ENCODE measurements at regions not wholly inside any gene's neighbourhood (a gene's known extent, or its start where the extent isn't known, plus 50 kb on each side); places are given as distances from the start of the nearest gene placed in this dataset.

DNA sequence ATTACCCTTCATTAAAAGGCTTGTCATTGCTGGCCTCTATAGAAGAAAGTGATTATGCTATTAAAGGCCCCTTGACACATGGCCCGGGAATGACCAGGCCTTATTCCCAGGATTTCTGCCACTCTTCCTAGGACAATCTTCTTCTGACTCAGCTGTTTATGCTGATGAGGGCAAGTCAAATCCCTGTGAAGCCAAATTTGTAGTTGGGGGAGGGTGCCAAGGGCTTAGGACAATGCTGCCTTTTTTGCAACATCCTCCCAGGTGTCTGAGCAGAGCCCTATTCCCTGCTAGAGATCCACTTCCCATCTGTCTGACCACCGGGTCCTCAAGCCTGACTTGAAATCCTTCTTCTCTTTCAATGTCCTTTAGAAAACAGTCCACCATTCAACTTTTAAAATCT lies 230.7 kb upstream of the SRRM4 start:
- H4K20me1 ChIP-seq (replicated peaks; ENCODE audit: insufficient read depth): no peaks in the 10 kb centered on the region
- H3K4me3 Mint-ChIP-seq: no peak overlapping the region
- H3K4me1 Mint-ChIP-seq: peaks cover 15% of the 10 kb centered on the region
- peaks cover 6% of the 10 kb centered on the region for H3K27me3 Mint-ChIP-seq (ENCODE audit: insufficient read depth, low read depth, poor library complexity)
- no peak overlapping the region for H3K4me3 ChIP-seq
- H3K4me2 ChIP-seq: no peak overlapping the region
- peaks cover 13% of the 10 kb centered on the region; the same call in 1 of the 2 replicates for H3K9me2 ChIP-seq (ENCODE audit: insufficient read depth)
- ATAC-seq: no peak
- H3F3A ChIP-seq (replicated peaks; ENCODE audit: low read depth): no peaks in the 10 kb centered on the region
- no peak overlapping the region for H3K27ac Mint-ChIP-seq
- H3K27ac ChIP-seq (ENCODE audit: low read depth): no peak overlapping the region
- DNase-seq (ENCODE audit: low spot score): no peak
- peaks cover 13% of the 10 kb centered on the region; the same call in 2 of the 3 replicates for H3K9me3 Mint-ChIP-seq
- H3K36me3 ChIP-seq (ENCODE audit: insufficient read depth): no peaks in the 10 kb centered on the region
- no peaks in the 10 kb centered on the region for H3K36me3 Mint-ChIP-seq (ENCODE audit: low read depth)
- peaks cover 13% of the 10 kb centered on the region; the same call in 1 of the 2 replicates for H3K4me1 ChIP-seq (ENCODE audit: insufficient read depth)
- H3K27me3 ChIP-seq (ENCODE audit: insufficient read depth): no peaks in the 10 kb centered on the region
- no peaks in the 10 kb centered on the region for H3K79me2 ChIP-seq (replicated peaks; ENCODE audit: insufficient read depth)
- TF ChIP-seq STAT1 (IDR thresholded peaks at IDR 0.05; ENCODE audit: unreplicated experiment) (no peak), ZNF331 (CRISPR knock-in tag; IDR thresholded peaks at IDR 0.05; ENCODE audit: low read depth) (no peak), CREB1 (CRISPR knock-in tag; IDR thresholded peaks at IDR 0.05; ENCODE audit: low read depth) (no peak), ZNF114 (CRISPR knock-in tag; IDR thresholded peaks at IDR 0.05) (no peak)
- TF ChIP-seq, protein P1, sequence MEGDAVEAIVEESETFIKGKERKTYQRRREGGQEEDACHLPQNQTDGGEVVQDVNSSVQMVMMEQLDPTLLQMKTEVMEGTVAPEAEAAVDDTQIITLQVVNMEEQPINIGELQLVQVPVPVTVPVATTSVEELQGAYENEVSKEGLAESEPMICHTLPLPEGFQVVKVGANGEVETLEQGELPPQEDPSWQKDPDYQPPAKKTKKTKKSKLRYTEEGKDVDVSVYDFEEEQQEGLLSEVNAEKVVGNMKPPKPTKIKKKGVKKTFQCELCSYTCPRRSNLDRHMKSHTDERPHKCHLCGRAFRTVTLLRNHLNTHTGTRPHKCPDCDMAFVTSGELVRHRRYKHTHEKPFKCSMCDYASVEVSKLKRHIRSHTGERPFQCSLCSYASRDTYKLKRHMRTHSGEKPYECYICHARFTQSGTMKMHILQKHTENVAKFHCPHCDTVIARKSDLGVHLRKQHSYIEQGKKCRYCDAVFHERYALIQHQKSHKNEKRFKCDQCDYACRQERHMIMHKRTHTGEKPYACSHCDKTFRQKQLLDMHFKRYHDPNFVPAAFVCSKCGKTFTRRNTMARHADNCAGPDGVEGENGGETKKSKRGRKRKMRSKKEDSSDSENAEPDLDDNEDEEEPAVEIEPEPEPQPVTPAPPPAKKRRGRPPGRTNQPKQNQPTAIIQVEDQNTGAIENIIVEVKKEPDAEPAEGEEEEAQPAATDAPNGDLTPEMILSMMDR (conservative IDR thresholded peaks at IDR 0.05; ENCODE audit: low read depth in 2 of 2): no peak
- TF ChIP-seq, protein P2, sequence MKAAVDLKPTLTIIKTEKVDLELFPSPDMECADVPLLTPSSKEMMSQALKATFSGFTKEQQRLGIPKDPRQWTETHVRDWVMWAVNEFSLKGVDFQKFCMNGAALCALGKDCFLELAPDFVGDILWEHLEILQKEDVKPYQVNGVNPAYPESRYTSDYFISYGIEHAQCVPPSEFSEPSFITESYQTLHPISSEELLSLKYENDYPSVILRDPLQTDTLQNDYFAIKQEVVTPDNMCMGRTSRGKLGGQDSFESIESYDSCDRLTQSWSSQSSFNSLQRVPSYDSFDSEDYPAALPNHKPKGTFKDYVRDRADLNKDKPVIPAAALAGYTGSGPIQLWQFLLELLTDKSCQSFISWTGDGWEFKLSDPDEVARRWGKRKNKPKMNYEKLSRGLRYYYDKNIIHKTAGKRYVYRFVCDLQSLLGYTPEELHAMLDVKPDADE (IDR thresholded peaks at IDR 0.05): no peak
- peak overlapping the region; percentile 72; the same call in 1 of the 2 replicates for H2AFZ ChIP-seq

DNA sequence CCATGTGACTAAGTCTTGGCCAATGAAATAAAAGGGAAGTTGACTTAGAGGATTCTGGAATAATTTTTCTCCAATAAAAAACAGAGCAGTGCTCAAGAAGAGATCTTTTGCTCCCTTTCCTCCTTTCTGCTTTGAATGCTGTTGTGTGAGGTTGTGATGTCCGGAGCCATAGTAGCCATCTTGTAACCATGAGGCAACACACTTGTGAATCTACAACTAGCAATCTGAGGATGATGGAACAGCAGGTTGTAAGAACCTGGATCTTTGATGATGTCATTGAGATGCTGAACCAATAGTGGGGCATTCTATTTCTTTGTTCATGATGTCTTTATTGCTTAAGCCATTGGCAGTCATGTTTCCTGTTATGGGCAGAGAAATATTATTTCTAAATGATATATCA lies 230.0 kb upstream of the SRRM4 start:
- H3K4me3 ChIP-seq: no peak overlapping the region
- no peak overlapping the region for H3K4me3 Mint-ChIP-seq
- H3K4me1 ChIP-seq (ENCODE audit: insufficient read depth): peaks cover 13% of the 10 kb centered on the region; the same call in 1 of the 2 replicates
- no peaks in the 10 kb centered on the region for H3K36me3 Mint-ChIP-seq (ENCODE audit: low read depth)
- no peak for DNase-seq (ENCODE audit: low spot score)
- no peaks in the 10 kb centered on the region for H4K20me1 ChIP-seq (replicated peaks; ENCODE audit: insufficient read depth)
- no peak for TF ChIP-seq JUNB (IDR thresholded peaks at IDR 0.05; ENCODE audit: unreplicated experiment)
- TF ChIP-seq, protein P1 (conservative IDR thresholded peaks at IDR 0.05; ENCODE audit: low read depth in 2 of 2): no peak
- TF ChIP-seq EZH2phosphoT487 (IDR thresholded peaks at IDR 0.05; ENCODE audit: unreplicated experiment): no peak
- TF ChIP-seq, protein P3, sequence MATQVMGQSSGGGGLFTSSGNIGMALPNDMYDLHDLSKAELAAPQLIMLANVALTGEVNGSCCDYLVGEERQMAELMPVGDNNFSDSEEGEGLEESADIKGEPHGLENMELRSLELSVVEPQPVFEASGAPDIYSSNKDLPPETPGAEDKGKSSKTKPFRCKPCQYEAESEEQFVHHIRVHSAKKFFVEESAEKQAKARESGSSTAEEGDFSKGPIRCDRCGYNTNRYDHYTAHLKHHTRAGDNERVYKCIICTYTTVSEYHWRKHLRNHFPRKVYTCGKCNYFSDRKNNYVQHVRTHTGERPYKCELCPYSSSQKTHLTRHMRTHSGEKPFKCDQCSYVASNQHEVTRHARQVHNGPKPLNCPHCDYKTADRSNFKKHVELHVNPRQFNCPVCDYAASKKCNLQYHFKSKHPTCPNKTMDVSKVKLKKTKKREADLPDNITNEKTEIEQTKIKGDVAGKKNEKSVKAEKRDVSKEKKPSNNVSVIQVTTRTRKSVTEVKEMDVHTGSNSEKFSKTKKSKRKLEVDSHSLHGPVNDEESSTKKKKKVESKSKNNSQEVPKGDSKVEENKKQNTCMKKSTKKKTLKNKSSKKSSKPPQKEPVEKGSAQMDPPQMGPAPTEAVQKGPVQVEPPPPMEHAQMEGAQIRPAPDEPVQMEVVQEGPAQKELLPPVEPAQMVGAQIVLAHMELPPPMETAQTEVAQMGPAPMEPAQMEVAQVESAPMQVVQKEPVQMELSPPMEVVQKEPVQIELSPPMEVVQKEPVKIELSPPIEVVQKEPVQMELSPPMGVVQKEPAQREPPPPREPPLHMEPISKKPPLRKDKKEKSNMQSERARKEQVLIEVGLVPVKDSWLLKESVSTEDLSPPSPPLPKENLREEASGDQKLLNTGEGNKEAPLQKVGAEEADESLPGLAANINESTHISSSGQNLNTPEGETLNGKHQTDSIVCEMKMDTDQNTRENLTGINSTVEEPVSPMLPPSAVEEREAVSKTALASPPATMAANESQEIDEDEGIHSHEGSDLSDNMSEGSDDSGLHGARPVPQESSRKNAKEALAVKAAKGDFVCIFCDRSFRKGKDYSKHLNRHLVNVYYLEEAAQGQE (IDR thresholded peaks at IDR 0.05; ENCODE audit: unreplicated experiment): no peak
- no peak for TF ChIP-seq ZNF331 (CRISPR knock-in tag; IDR thresholded peaks at IDR 0.05; ENCODE audit: low read depth)
- no peak for TF ChIP-seq NANOG (IDR thresholded peaks at IDR 0.05; ENCODE audit: borderline replicate concordance)
- TF ChIP-seq EZH2 (IDR thresholded peaks at IDR 0.05; ENCODE audit: low read depth, unreplicated experiment): no peak
- no peak for TF ChIP-seq POLR2AphosphoS5 (IDR thresholded peaks at IDR 0.05; ENCODE audit: low read depth)
- H3F3A ChIP-seq (replicated peaks; ENCODE audit: low read depth): no peaks in the 10 kb centered on the region
- peaks cover 13% of the 10 kb centered on the region; the same call in 2 of the 3 replicates for H3K9me3 Mint-ChIP-seq
- H3K27me3 ChIP-seq (ENCODE audit: insufficient read depth): no peaks in the 10 kb centered on the region
- H2AFZ ChIP-seq: no peak overlapping the region
- ATAC-seq: no peak
- no peak overlapping the region for H3K27ac ChIP-seq (ENCODE audit: low read depth)
- H3K27me3 Mint-ChIP-seq (ENCODE audit: insufficient read depth, low read depth, poor library complexity): peaks cover 6% of the 10 kb centered on the region
- H3K36me3 ChIP-seq (ENCODE audit: insufficient read depth): no peaks in the 10 kb centered on the region
- H3K9me2 ChIP-seq (ENCODE audit: insufficient read depth): peaks cover 13% of the 10 kb centered on the region; the same call in 1 of the 2 replicates
- H3K4me2 ChIP-seq: no peak overlapping the region
- peaks cover 15% of the 10 kb centered on the region for H3K4me1 Mint-ChIP-seq
- H3K79me2 ChIP-seq (replicated peaks; ENCODE audit: insufficient read depth): no peaks in the 10 kb centered on the region
- H3K27ac Mint-ChIP-seq: no peak overlapping the region

All from GM23338 (cell line).